Ishikawa (cell line): ENCODE measurements at regions not wholly inside any gene's neighbourhood (a gene's known extent, or its start where the extent isn't known, plus 50 kb on each side); places are given as distances from the start of the nearest gene placed in this dataset.

Experiments used
- CEBPB ChIP-seq: IDR thresholded peaks from 2 replicates; pipeline ENCODE4 v1.6.1; 2012
- CREB1 ChIP-seq: IDR thresholded peaks from 2 replicates; pipeline ENCODE4 v1.6.1; 2012; ENCODE audit warnings: low read depth
- EGR1 ChIP-seq: IDR thresholded peaks from 2 replicates; pipeline ENCODE4 v1.6.1; 2012
- FOXM1 ChIP-seq: IDR thresholded peaks from 2 replicates; pipeline ENCODE4 v1.6.1; 2012; ENCODE audit warnings: low read depth, borderline replicate concordance
- MAX ChIP-seq: IDR thresholded peaks from 2 replicates; pipeline ENCODE4 v1.6.1; 2012
- NFIC ChIP-seq: IDR thresholded peaks from 2 replicates; pipeline ENCODE4 v1.6.1; 2012
- RAD21 ChIP-seq: IDR thresholded peaks from 2 replicates; pipeline ENCODE4 v1.6.1; 2012; ENCODE audit warnings: low read depth
- REST ChIP-seq: IDR thresholded peaks from 2 replicates; pipeline ENCODE4 v1.6.1; 2012; ENCODE audit warnings: low read depth, mild to moderate bottlenecking
- TAF1 ChIP-seq: IDR thresholded peaks from 2 replicates; pipeline ENCODE4 v1.6.1; 2012; ENCODE audit warnings: low read depth, mild to moderate bottlenecking
- TCF12 ChIP-seq: IDR thresholded peaks from 2 replicates; pipeline ENCODE4 v1.6.1; 2012; ENCODE audit warnings: low read depth
- TEAD4 ChIP-seq: IDR thresholded peaks from 2 replicates; pipeline ENCODE4 v1.6.1; 2012
- USF1 ChIP-seq: IDR thresholded peaks from 2 replicates; pipeline ENCODE4 v1.6.1; 2012
- YY1 ChIP-seq: IDR thresholded peaks from 2 replicates; pipeline ENCODE4 v1.6.1; 2012; ENCODE audit warnings: low read depth
- ZBTB7A ChIP-seq: IDR thresholded peaks from 2 replicates; pipeline ENCODE4 v1.6.1; 2012; ENCODE audit warnings: low read depth

GRCh38 chr9:86470326-86470725 lies 116.1 kb upstream of the TUT7 start:
- TF ChIP-seq FOXM1 (no peak), TCF12 (no peak), NFIC (no peak), REST (no peak), USF1 (no peak), TAF1 (no peak), MAX (no peak), EGR1 (no peak), YY1 (no peak), CREB1 (no peak), TEAD4 (no peak), ZBTB7A (no peak)

- TF ChIP-seq YY1 (no peak), CREB1 (no peak), MAX (no peak), EGR1 (no peak), TCF12 (no peak)
These were observed 115.5 kb upstream of the TUT7 start for GRCh38 chr9:86469476-86470250.

- no peak for TF ChIP-seq FOXM1
- TF ChIP-seq REST = no peak
- TF ChIP-seq RAD21 = no peak
- no peak for TF ChIP-seq NFIC
- no peak for TF ChIP-seq EGR1
- no peak for TF ChIP-seq CREB1
- no peak for TF ChIP-seq ZBTB7A
- TF ChIP-seq USF1 = no peak
- TF ChIP-seq MAX = no peak
- no peak for TF ChIP-seq CEBPB
These were observed 110.0 kb upstream of the TUT7 start for GRCh38 chr9:86464242-86464641.

- TF ChIP-seq YY1 (no peak), NFIC (no peak), EGR1 (no peak), CEBPB (no peak), REST (no peak), USF1 (no peak)
These were observed 106.2 kb upstream of the TUT7 start for GRCh38 chr9:86460216-86461002.
